ENCODE measurements at regions not wholly inside any gene's neighbourhood (a gene's known extent, or its start where the extent isn't known, plus 50 kb on each side); places are given as distances from the start of the nearest gene placed in this dataset.

- TF ChIP-seq POLR2A (IDR thresholded peaks at IDR 0.05): no peak
- TF ChIP-seq CTCF (IDR thresholded peaks at IDR 0.05): no peak
- Histone ChIP-seq H3K4me1 (peaks cover 0 to 12% (median 0%) of the 10 kb centered on the region in 4 donors), H3K27me3 (no peaks in the 10 kb centered on the region), H3K9me3 (no peaks in the 10 kb centered on the region), H3K4me3 (no peak overlapping the region), H3K27ac (no peak overlapping the region), H3K36me3 (no peaks in the 10 kb centered on the region)
- 82% methylated on average over 2 of the region's 3 CpGs for WGBS (ENCODE audit: insufficient coverage, low coverage, low lambda C conversion rate, missing lambda C conversion rate)
- intact Hi-C loops (cut with DNase I): no loop called here
- DNase-seq (no peak), ATAC-seq (no peak)
Observed at GRCh38 chr1:39144924-39145323, 59.6 kb upstream of the MACF1 start.

GRCh38 chr1:39145331-39145965 lies 59.0 kb upstream of the MACF1 start:
- H3K27ac ChIP-seq: no peak overlapping the region
- TF ChIP-seq CTCF (IDR thresholded peaks at IDR 0.05): no peak
- TF ChIP-seq POLR2A (IDR thresholded peaks at IDR 0.05): no peak
- intact Hi-C loops (cut with DNase I): no loop called here
- H3K4me3 ChIP-seq: no peak overlapping the region
- H3K4me1 ChIP-seq: peaks cover 0 to 16% (median 0%) of the 10 kb centered on the region in 4 donors
- H3K36me3 ChIP-seq: no peaks in the 10 kb centered on the region
- ATAC-seq: no peak
- DNase-seq: no peak
- WGBS (ENCODE audit: insufficient coverage, low coverage, low lambda C conversion rate, missing lambda C conversion rate): 92% methylated on average over 2 of the region's 2 CpGs
- H3K9me3 ChIP-seq: no peaks in the 10 kb centered on the region
- no peaks in the 10 kb centered on the region for H3K27me3 ChIP-seq

GRCh38 chr1:39146681-39147080 lies 57.8 kb upstream of the MACF1 start:
- H3K36me3 ChIP-seq: no peaks in the 10 kb centered on the region

GRCh38 chr1:39147099-39148025 lies 57.1 kb upstream of the MACF1 start:
- peaks cover 0 to 17% (median under 1%) of the 10 kb centered on the region in 4 donors for H3K4me1 ChIP-seq

More at GRCh38 chr1:39146681-39147080, 57.8 kb upstream of the MACF1 start:
- no peak for ATAC-seq
- H3K4me1 ChIP-seq: peaks cover 0 to 17% (median 0%) of the 10 kb centered on the region in 4 donors
- H3K27me3 ChIP-seq: no peaks in the 10 kb centered on the region
- no peaks in the 10 kb centered on the region for H3K9me3 ChIP-seq
- no peak for DNase-seq
- H3K27ac ChIP-seq: no peak overlapping the region
- TF ChIP-seq POLR2A (IDR thresholded peaks at IDR 0.05): no peak
- no peak for TF ChIP-seq CTCF (IDR thresholded peaks at IDR 0.05)
- intact Hi-C loops (cut with DNase I): no loop called here
- no peak overlapping the region for H3K4me3 ChIP-seq

More at GRCh38 chr1:39147099-39148025, 57.1 kb upstream of the MACF1 start:
- H3K4me3 ChIP-seq: no peak overlapping the region
- H3K27me3 ChIP-seq: no peaks in the 10 kb centered on the region
- 73% methylated on average over 3 of the region's 3 CpGs for WGBS (ENCODE audit: insufficient coverage, low coverage, low lambda C conversion rate, missing lambda C conversion rate)
- H3K27ac ChIP-seq: no peak overlapping the region
- ATAC-seq (no peak), DNase-seq (no peak)
- TF ChIP-seq POLR2A (IDR thresholded peaks at IDR 0.05) (no peak), CTCF (IDR thresholded peaks at IDR 0.05) (no peak)
- no peaks in the 10 kb centered on the region for H3K36me3 ChIP-seq
- intact Hi-C loops (cut with DNase I): no loop called here
- no peaks in the 10 kb centered on the region for H3K9me3 ChIP-seq

Data from right lobe of liver (tissue), 6 donors.